HEK293T (cell line): ENCODE measurements at regions not wholly inside any gene's neighbourhood (a gene's known extent, or its start where the extent isn't known, plus 50 kb on each side); places are given as distances from the start of the nearest gene placed in this dataset.

ENCODE experiments used
- BHLHE40 ChIP-seq: fragments of 450-650 bp; IDR thresholded peaks from 2 replicates; pipeline ENCODE4 v1.6.1; 2016; ENCODE audit warnings: mild to moderate bottlenecking, moderate library complexity, borderline replicate concordance
- FOXM1 ChIP-seq: fragments of 450-650 bp; IDR thresholded peaks from 2 replicates; pipeline ENCODE4 v1.6.1; 2017; ENCODE audit warnings: mild to moderate bottlenecking, borderline replicate concordance
- HDGF ChIP-seq: fragments of 450-650 bp; IDR thresholded peaks from 2 replicates; pipeline ENCODE4 v1.6.1; 2017; ENCODE audit warnings: antibody characterized with exemption, borderline replicate concordance
- LEF1 ChIP-seq: fragments of 450-650 bp; IDR thresholded peaks from 2 replicates; pipeline ENCODE4 v1.6.1; 2017; ENCODE audit warnings: mild to moderate bottlenecking, borderline replicate concordance
- NFRKB ChIP-seq: fragments of 450-650 bp; IDR thresholded peaks from 2 replicates; pipeline ENCODE4 v1.6.1; 2016; ENCODE audit warnings: mild to moderate bottlenecking, moderate library complexity
- SP1 ChIP-seq: fragments of 450-650 bp; IDR thresholded peaks from 2 replicates; pipeline ENCODE4 v1.6.1; 2017
- TARDBP ChIP-seq: fragments of 450-650 bp; IDR thresholded peaks from 2 replicates; pipeline ENCODE4 v1.6.1; 2016

GRCh38 chr16:52078716-52079655 lies 468.0 kb downstream of the TOX3 start:
- TF ChIP-seq TARDBP = no peak
- no peak for TF ChIP-seq BHLHE40
- no peak for TF ChIP-seq NFRKB
- TF ChIP-seq LEF1 = no peak
- TF ChIP-seq SP1 = no peak
- TF ChIP-seq HDGF = no peak
- no peak for TF ChIP-seq FOXM1
